ENCODE measurements at regions not wholly inside any gene's neighbourhood (a gene's known extent, or its start where the extent isn't known, plus 50 kb on each side); places are given as distances from the start of the nearest gene placed in this dataset.
"Not testable (repeated sequence)": the region's sequence is repeated elsewhere in the genome, so short reads cannot be mapped to it uniquely, and the experiment has no call there.

GRCh38 chr10:84907461-84908009, 579.1 kb downstream of the CCSER2 start:
- DNase-seq (ENCODE audit: extremely low read depth, low read depth) = no peak

GRCh38 chr10:84908491-84908890, 580.1 kb downstream of the CCSER2 start:
- no peak for DNase-seq (ENCODE audit: extremely low read depth, low read depth)

- no peak for DNase-seq (ENCODE audit: extremely low read depth, low read depth)
These were observed 593.3 kb downstream of the CCSER2 start for GRCh38 chr10:84921701-84922100.

GRCh38 chr10:84924131-84924530, 595.7 kb downstream of the CCSER2 start:
- no peak for DNase-seq (ENCODE audit: extremely low read depth, low read depth)

- no peak for DNase-seq (ENCODE audit: extremely low read depth, low read depth)
These were observed 597.1 kb downstream of the CCSER2 start for GRCh38 chr10:84925495-84925894.

- no peak for DNase-seq (ENCODE audit: extremely low read depth, low read depth)
These were observed 605.0 kb downstream of the CCSER2 start for GRCh38 chr10:84933402-84933801.

- DNase-seq (ENCODE audit: extremely low read depth, low read depth) = no peak
These were observed 607.4 kb downstream of the CCSER2 start for GRCh38 chr10:84935772-84936171.

GRCh38 chr10:84938117-84938905, 609.9 kb downstream of the CCSER2 start:
- no peak for DNase-seq (ENCODE audit: extremely low read depth, low read depth)

- DNase-seq (ENCODE audit: extremely low read depth, low read depth) = no peak
These were observed 615.2 kb downstream of the CCSER2 start for GRCh38 chr10:84943541-84943940.

- DNase-seq (ENCODE audit: extremely low read depth, low read depth) = no peak
These were observed 615.8 kb downstream of the CCSER2 start for GRCh38 chr10:84944187-84944586.

- DNase-seq (ENCODE audit: extremely low read depth, low read depth) = no peak
These were observed 617.4 kb downstream of the CCSER2 start for GRCh38 chr10:84945791-84946190.

- no peak for DNase-seq (ENCODE audit: extremely low read depth, low read depth)
These were observed 618.5 kb downstream of the CCSER2 start for GRCh38 chr10:84946904-84947303.

GRCh38 chr10:84948644-84949043, 620.3 kb downstream of the CCSER2 start:
- DNase-seq (ENCODE audit: extremely low read depth, low read depth) = no peak

- no peak for DNase-seq (ENCODE audit: extremely low read depth, low read depth)
These were observed 623.2 kb downstream of the CCSER2 start for GRCh38 chr10:84951616-84952015.

- no peak for DNase-seq (ENCODE audit: extremely low read depth, low read depth)
These were observed 629.0 kb downstream of the CCSER2 start for GRCh38 chr10:84957427-84957826.

GRCh38 chr10:84965468-84965867, 637.1 kb downstream of the CCSER2 start:
- DNase-seq (ENCODE audit: extremely low read depth, low read depth) = no peak

- no peak for DNase-seq (ENCODE audit: extremely low read depth, low read depth)
These were observed 638.5 kb downstream of the CCSER2 start for GRCh38 chr10:84966708-84967441.

- DNase-seq (ENCODE audit: extremely low read depth, low read depth) = not testable (repeated sequence)
These were observed 640.9 kb downstream of the CCSER2 start for GRCh38 chr10:84969297-84969696.

- DNase-seq (ENCODE audit: extremely low read depth, low read depth) = no peak
These were observed 658.6 kb downstream of the CCSER2 start for GRCh38 chr10:84987039-84987438.

GRCh38 chr10:84988011-84988410, 659.6 kb downstream of the CCSER2 start:
- DNase-seq (ENCODE audit: extremely low read depth, low read depth) = no peak

GRCh38 chr10:84990713-84991112, 662.3 kb downstream of the CCSER2 start:
- no peak for DNase-seq (ENCODE audit: extremely low read depth, low read depth)

- no peak for DNase-seq (ENCODE audit: extremely low read depth, low read depth)
These were observed 662.9 kb downstream of the CCSER2 start for GRCh38 chr10:84991301-84991700.

All from NCI-H460 (cell line).